MM.1S (cell line): ENCODE measurements at regions not wholly inside any gene's neighbourhood (a gene's known extent, or its start where the extent isn't known, plus 50 kb on each side); places are given as distances from the start of the nearest gene placed in this dataset.

Source experiments
- EZH2 ChIP-seq: fragments of 300-600 bp; sonication (generic); optimal IDR thresholded peaks from 2 replicates; pipeline ENCODE3; 2017; ENCODE audit warnings: low read depth, mild to moderate bottlenecking, antibody characterized with exemption, low read length, mixed read lengths
- EZH2phosphoT487 ChIP-seq: fragments of 300-600 bp; sonication (generic); IDR thresholded peaks from 2 replicates; pipeline ENCODE4 v1.6.1; 2018; ENCODE audit warnings: antibody characterized with exemption, low read length
- TF ChIP-seq, protein P1 (sequence below): fragments of 300-600 bp; sonication (generic); IDR thresholded peaks from 2 replicates; pipeline ENCODE4 v1.5.1; 2016; ENCODE audit warnings: antibody characterized with exemption, low read length, mixed read lengths

DNA sequence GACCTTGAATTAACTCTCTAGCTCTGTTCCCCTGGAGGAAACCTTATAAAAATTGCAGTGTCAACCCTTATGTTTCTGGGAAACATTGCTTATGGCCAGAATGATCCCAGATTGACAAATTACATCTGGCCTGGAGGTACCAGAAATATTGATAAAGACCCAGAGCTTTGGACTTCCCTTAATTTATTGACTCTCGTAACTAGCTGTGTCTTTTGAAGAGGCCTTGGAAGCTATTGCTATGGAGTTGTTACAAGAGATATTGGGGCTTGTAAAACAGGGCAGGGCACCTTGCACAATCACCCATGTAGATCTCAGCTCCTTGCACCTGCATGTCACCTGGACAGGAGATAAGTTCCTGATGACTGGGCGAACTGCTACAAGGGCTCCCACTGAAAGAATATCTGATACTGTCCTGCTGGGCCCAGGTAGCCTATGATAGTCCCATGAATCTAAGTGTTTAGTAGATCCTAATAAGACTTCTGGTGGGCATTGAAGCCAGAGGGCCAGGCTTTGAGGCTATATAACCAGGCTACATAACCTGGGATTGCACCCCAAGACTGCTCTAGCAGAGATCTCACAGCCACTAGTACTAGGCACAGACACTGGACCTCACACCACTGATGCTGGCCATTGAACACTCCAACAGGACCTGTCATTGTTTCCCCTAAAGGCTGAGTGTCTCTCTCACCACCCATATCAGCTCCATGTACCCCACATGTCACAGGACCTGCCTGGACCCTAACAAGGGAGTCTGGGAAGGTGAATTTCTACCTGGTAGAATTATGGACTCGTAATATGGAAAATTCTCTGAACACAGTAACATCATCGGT is 135.7 kb upstream of the PWP1 start:
- TF ChIP-seq, protein P1, sequence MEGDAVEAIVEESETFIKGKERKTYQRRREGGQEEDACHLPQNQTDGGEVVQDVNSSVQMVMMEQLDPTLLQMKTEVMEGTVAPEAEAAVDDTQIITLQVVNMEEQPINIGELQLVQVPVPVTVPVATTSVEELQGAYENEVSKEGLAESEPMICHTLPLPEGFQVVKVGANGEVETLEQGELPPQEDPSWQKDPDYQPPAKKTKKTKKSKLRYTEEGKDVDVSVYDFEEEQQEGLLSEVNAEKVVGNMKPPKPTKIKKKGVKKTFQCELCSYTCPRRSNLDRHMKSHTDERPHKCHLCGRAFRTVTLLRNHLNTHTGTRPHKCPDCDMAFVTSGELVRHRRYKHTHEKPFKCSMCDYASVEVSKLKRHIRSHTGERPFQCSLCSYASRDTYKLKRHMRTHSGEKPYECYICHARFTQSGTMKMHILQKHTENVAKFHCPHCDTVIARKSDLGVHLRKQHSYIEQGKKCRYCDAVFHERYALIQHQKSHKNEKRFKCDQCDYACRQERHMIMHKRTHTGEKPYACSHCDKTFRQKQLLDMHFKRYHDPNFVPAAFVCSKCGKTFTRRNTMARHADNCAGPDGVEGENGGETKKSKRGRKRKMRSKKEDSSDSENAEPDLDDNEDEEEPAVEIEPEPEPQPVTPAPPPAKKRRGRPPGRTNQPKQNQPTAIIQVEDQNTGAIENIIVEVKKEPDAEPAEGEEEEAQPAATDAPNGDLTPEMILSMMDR, result no peak
- TF ChIP-seq EZH2 (no peak), EZH2phosphoT487 (no peak)
